ENCODE measurements at regions not wholly inside any gene's neighbourhood (a gene's known extent, or its start where the extent isn't known, plus 50 kb on each side); places are given as distances from the start of the nearest gene placed in this dataset.

DNA sequence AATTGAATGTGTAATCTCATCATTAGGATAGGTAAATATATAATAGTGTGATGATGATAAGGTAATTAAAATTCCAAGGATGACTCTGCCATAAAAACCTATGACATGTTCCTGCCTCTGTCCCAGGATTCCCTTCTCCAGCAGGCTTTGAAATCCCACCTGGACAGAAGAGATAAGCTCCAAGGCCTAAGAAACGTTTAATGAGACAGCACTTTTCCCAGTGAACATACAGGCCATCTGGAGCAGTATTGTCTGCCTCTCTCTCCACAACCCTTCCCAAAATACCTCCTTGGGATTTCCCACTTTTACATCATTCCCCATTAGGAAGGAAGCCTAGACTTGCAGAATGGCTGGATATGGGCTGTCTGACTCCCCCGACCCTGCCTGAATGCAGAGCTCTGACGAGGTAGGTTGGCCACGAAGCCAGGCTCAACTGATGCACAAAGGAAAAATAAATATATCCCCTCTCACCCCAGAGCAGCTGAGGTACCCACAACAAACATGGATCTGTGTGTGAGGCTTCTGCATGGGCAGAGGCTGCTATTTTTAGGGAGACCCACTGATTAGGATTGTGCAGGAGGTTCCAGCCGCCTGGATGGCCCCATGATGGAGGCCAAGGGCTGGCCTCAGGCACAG lies 71.0 kb downstream of the TMPRSS5 start:
- FAIRE-seq: no peak
- Histone ChIP-seq H3K9me3 (ENCODE audit: control insufficient read depth in 2 of 3, insufficient read depth in 1 of 3, low read length in 3 of 3) (no peaks in the 10 kb centered on the region), H3K9ac (ENCODE audit: low read length in 3 of 3) (no peak overlapping the region), H3K4me3 (ENCODE audit: low read length in 3 of 3) (no peak overlapping the region), H3K4me1 (ENCODE audit: control insufficient read depth in 2 of 3, insufficient read depth in 2 of 3, low read depth in 1 of 3, low read length in 3 of 3) (no peaks in the 10 kb centered on the region), H3K36me3 (ENCODE audit: control insufficient read depth in 2 of 3, insufficient read depth in 3 of 3, low read length in 3 of 3) (no peaks in the 10 kb centered on the region), H3K27me3 (ENCODE audit: control insufficient read depth, insufficient read depth, low read length) (no peaks in the 10 kb centered on the region), H3K27ac (ENCODE audit: low read depth in 2 of 2, low read length in 2 of 2) (no peak overlapping the region)
- intact Hi-C loops (cut with DNase I): no loop called here
- DNase-seq: no peak
- TF ChIP-seq, protein P1, sequence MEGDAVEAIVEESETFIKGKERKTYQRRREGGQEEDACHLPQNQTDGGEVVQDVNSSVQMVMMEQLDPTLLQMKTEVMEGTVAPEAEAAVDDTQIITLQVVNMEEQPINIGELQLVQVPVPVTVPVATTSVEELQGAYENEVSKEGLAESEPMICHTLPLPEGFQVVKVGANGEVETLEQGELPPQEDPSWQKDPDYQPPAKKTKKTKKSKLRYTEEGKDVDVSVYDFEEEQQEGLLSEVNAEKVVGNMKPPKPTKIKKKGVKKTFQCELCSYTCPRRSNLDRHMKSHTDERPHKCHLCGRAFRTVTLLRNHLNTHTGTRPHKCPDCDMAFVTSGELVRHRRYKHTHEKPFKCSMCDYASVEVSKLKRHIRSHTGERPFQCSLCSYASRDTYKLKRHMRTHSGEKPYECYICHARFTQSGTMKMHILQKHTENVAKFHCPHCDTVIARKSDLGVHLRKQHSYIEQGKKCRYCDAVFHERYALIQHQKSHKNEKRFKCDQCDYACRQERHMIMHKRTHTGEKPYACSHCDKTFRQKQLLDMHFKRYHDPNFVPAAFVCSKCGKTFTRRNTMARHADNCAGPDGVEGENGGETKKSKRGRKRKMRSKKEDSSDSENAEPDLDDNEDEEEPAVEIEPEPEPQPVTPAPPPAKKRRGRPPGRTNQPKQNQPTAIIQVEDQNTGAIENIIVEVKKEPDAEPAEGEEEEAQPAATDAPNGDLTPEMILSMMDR (IDR thresholded peaks at IDR 0.05; ENCODE audit: borderline replicate concordance, extremely low read depth, insufficient read depth): no peak

DNA sequence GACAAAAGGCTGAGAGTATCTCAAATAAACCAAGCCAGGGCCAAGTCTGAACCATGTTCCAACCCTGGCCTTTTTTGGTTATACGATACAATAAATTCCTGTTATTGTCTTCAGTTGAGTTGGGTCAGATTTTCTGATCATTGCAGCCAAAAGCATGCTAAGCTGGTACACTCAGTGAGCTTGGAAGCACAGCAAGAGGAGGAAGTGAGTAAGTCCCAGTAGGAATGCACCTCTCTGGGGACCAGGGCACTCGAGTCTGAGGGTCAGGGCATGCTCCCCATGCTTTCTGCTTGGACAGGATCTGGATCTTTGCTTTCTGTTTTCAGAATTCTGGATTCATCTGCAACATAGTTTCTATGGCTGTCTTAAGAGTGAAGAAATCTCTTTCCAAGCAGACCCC lies 73.1 kb downstream of the TMPRSS5 start:
- no peak for FAIRE-seq

DNA sequence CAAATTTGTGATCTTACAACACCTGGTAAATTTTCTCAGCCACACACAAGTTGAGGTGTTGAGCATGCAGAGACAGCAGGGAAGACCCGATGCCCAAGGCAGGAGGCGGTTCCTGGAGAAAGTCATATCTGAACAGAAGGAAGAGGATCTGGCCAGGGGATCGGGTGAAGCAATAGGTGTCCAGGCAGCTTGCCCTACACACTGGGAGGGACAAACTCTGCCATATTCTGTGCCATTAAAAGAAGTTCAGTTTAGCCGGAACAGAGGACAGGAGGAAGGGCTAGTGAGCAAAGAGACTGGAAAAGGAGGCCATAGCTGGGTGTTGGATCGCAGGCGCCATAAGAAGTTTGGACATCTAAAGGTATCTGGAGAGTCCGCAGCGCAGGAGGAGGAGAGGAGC lies 76.5 kb downstream of the TMPRSS5 start:
- Histone ChIP-seq H3K36me3 (ENCODE audit: control insufficient read depth in 2 of 3, insufficient read depth in 3 of 3, low read length in 3 of 3) (no peaks in the 10 kb centered on the region), H3K27ac (ENCODE audit: low read depth in 2 of 2, low read length in 2 of 2) (no peak overlapping the region), H3K4me3 (ENCODE audit: low read length in 3 of 3) (no peak overlapping the region), H3K9ac (ENCODE audit: low read length in 3 of 3) (no peak overlapping the region), H3K27me3 (ENCODE audit: control insufficient read depth, insufficient read depth, low read length) (no peaks in the 10 kb centered on the region), H3K4me1 (ENCODE audit: control insufficient read depth in 2 of 3, insufficient read depth in 2 of 3, low read depth in 1 of 3, low read length in 3 of 3) (no peaks in the 10 kb centered on the region), H3K9me3 (ENCODE audit: control insufficient read depth in 2 of 3, insufficient read depth in 1 of 3, low read length in 3 of 3) (no peaks in the 10 kb centered on the region)
- FAIRE-seq (no peak), DNase-seq (no peak)
- TF ChIP-seq, protein P1 (IDR thresholded peaks at IDR 0.05; ENCODE audit: borderline replicate concordance, extremely low read depth, insufficient read depth): no peak
- intact Hi-C loops (cut with DNase I): no loop called here

More for the DNA sequence above, 73.1 kb downstream of the TMPRSS5 start:
- H3K4me3 ChIP-seq (ENCODE audit: low read length in 3 of 3): no peak overlapping the region
- peak in 1 of 5 donors; percentile 84 for DNase-seq
- TF ChIP-seq, protein P1 (IDR thresholded peaks at IDR 0.05; ENCODE audit: borderline replicate concordance, extremely low read depth, insufficient read depth): no peak
- no peaks in the 10 kb centered on the region for H3K4me1 ChIP-seq (ENCODE audit: control insufficient read depth in 2 of 3, insufficient read depth in 2 of 3, low read depth in 1 of 3, low read length in 3 of 3)
- H3K27me3 ChIP-seq (ENCODE audit: control insufficient read depth, insufficient read depth, low read length): no peaks in the 10 kb centered on the region
- no peaks in the 10 kb centered on the region for H3K9me3 ChIP-seq (ENCODE audit: control insufficient read depth in 2 of 3, insufficient read depth in 1 of 3, low read length in 3 of 3)
- H3K27ac ChIP-seq (ENCODE audit: low read depth in 2 of 2, low read length in 2 of 2): no peak overlapping the region
- H3K9ac ChIP-seq (ENCODE audit: low read length in 3 of 3): no peak overlapping the region
- no peaks in the 10 kb centered on the region for H3K36me3 ChIP-seq (ENCODE audit: control insufficient read depth in 2 of 3, insufficient read depth in 3 of 3, low read length in 3 of 3)
- intact Hi-C loops (cut with DNase I): no loop called here

DNA sequence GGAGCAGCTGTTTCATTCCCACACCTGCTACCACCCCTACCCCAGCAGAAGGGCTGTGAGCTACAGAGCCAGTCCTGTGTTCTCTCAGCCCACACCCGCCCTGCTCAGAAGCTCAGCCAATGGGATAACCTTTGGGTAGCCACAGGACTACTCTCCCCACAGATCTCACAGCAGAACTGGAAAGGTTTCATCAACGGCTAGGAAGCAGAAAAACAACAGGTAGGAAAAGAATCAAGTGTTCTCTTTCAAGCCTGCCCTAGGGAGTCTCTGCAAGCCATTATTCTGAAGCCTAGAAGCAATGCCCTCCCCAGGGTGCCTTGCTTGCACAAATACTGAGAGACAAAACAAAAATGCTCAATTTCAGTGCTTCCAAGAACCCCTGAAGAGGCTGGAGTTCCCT lies 77.2 kb downstream of the TMPRSS5 start:
- FAIRE-seq (no peak), DNase-seq (no peak)
- no peak overlapping the region for H3K27ac ChIP-seq (ENCODE audit: low read depth in 2 of 2, low read length in 2 of 2)
- no peak overlapping the region for H3K9ac ChIP-seq (ENCODE audit: low read length in 3 of 3)
- H3K9me3 ChIP-seq (ENCODE audit: control insufficient read depth in 2 of 3, insufficient read depth in 1 of 3, low read length in 3 of 3): no peaks in the 10 kb centered on the region
- H3K4me1 ChIP-seq (ENCODE audit: control insufficient read depth in 2 of 3, insufficient read depth in 2 of 3, low read depth in 1 of 3, low read length in 3 of 3): no peaks in the 10 kb centered on the region
- H3K36me3 ChIP-seq (ENCODE audit: control insufficient read depth in 2 of 3, insufficient read depth in 3 of 3, low read length in 3 of 3): no peaks in the 10 kb centered on the region
- no peak overlapping the region for H3K4me3 ChIP-seq (ENCODE audit: low read length in 3 of 3)
- TF ChIP-seq, protein P1 (IDR thresholded peaks at IDR 0.05; ENCODE audit: borderline replicate concordance, extremely low read depth, insufficient read depth): no peak
- no peaks in the 10 kb centered on the region for H3K27me3 ChIP-seq (ENCODE audit: control insufficient read depth, insufficient read depth, low read length)
- intact Hi-C loops (cut with DNase I): no loop called here

All from kidney (tissue), 13 donors.